MCF 10A (cell line): ENCODE measurements at regions not wholly inside any gene's neighbourhood (a gene's known extent, or its start where the extent isn't known, plus 50 kb on each side); places are given as distances from the start of the nearest gene placed in this dataset.

Source experiments
- BruUV-seq: library from RNA; stranded (reverse); fragments of 400-500 nt; replicated peaks from 2 replicates; lab custom pipeline; 2021; lab: Mats Ljungman, UMichigan
- CTCF ChIA-PET: fragments of 300-600 bp; sonication (Branson Sonifier 250); formaldehyde crosslinking; extraction: SDS; loops from one replicate; lab custom pipeline; 2021; ENCODE audit warnings: antibody characterized with exemption, inconsistent platforms; lab: Yijun Ruan, JAX
- POLR2A ChIA-PET: fragments of 300-600, 350-650 bp; sonication (Branson Sonifier 250); formaldehyde crosslinking; extraction: SDS; loops from one replicate; lab custom pipeline; 2020; ENCODE audit warnings: antibody characterized with exemption, inconsistent platforms; lab: Yijun Ruan, JAX
- DNase-seq: peaks from one replicate; pipeline ENCODE4 v3.0.0-alpha.2; 2018; ENCODE audit not compliant: unreplicated experiment
- H3K27ac Mint-ChIP-seq: one replicate; pipeline ENCODE4 v1.8.0; 2022; ENCODE audit warnings: mild to moderate bottlenecking, low read depth, mixed read lengths; ENCODE audit not compliant: unreplicated experiment
- H3K27me3 Mint-ChIP-seq: one replicate; pipeline ENCODE4 v1.8.0; 2022; ENCODE audit warnings: mixed read lengths; ENCODE audit not compliant: insufficient read depth, unreplicated experiment
- H3K36me3 Mint-ChIP-seq: one replicate; pipeline ENCODE4 v1.8.0; 2022; ENCODE audit warnings: mild to moderate bottlenecking, moderate library complexity, mixed read lengths; ENCODE audit not compliant: insufficient read depth, unreplicated experiment
- H3K4me1 Mint-ChIP-seq: one replicate; pipeline ENCODE4 v1.8.0; 2022; ENCODE audit warnings: mixed read lengths; ENCODE audit not compliant: insufficient read depth, unreplicated experiment
- H3K4me3 Mint-ChIP-seq: one replicate; pipeline ENCODE4 v1.8.0; 2022; ENCODE audit warnings: mild to moderate bottlenecking, moderate library complexity, mixed read lengths; ENCODE audit not compliant: unreplicated experiment
- H3K9me3 Mint-ChIP-seq: one replicate; pipeline ENCODE4 v1.8.0; 2022; ENCODE audit warnings: mixed read lengths; ENCODE audit not compliant: unreplicated experiment
- intact Hi-C: fragments of 100-400 bp; cut with micrococcal nuclease; formaldehyde crosslinking; loops from 2 replicates; pipeline ENCODE4 v1.14.1; 2022
- TF ChIP-seq, protein P1 (sequence below): fragments of 200-600 bp; IDR thresholded peaks from one replicate; pipeline ENCODE4 v1.8.0; 2022; ENCODE audit warnings: antibody characterized with exemption, mild to moderate bottlenecking; ENCODE audit not compliant: unreplicated experiment

DNA sequence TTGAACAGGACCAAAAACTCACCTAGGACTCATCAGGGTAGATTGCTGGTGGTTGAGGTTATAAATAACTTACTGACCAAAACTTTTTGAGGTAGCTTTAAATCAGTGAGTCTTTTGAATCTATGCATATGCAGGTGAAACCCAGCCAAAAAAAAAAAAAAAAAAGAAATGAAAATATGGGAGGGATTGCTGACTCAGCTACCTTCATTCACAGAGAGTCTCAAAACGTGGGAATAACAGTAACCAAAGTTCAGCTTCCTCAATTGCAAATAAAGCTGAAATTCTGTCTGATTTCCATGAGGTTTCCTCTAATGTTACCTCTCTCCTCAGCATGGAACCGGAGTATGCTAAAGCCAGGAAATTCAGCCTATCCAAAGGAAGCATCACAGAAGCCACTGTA, 95.2 kb upstream of the SEMA6D start:
- ChIA-PET CTCF (interaction anchor here (0.6 to 1.0 kb wide), 4 partner anchors 22 to 366 kb away, joined by 3 to 6 read pairs (median 4); no protein-coding TSS in a partner anchor), POLR2A (interaction anchor here (0.7 to 1.0 kb wide), 2 partner anchors 107 to 198 kb away, joined by 3 to 4 read pairs; no protein-coding TSS in a partner anchor)
- Mint-ChIP-seq H3K4me1 (peaks cover 14% of the 10 kb centered on the region), H3K9me3 (no peaks in the 10 kb centered on the region), H3K27me3 (no peaks in the 10 kb centered on the region), H3K4me3 (no peak overlapping the region), H3K36me3 (no peaks in the 10 kb centered on the region), H3K27ac (no peak overlapping the region)
- intact Hi-C loops = no loop called here
- TF ChIP-seq, protein P1, sequence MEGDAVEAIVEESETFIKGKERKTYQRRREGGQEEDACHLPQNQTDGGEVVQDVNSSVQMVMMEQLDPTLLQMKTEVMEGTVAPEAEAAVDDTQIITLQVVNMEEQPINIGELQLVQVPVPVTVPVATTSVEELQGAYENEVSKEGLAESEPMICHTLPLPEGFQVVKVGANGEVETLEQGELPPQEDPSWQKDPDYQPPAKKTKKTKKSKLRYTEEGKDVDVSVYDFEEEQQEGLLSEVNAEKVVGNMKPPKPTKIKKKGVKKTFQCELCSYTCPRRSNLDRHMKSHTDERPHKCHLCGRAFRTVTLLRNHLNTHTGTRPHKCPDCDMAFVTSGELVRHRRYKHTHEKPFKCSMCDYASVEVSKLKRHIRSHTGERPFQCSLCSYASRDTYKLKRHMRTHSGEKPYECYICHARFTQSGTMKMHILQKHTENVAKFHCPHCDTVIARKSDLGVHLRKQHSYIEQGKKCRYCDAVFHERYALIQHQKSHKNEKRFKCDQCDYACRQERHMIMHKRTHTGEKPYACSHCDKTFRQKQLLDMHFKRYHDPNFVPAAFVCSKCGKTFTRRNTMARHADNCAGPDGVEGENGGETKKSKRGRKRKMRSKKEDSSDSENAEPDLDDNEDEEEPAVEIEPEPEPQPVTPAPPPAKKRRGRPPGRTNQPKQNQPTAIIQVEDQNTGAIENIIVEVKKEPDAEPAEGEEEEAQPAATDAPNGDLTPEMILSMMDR = no peak
- DNase-seq = no peak
- BruUV-seq = no TSS peak

DNA sequence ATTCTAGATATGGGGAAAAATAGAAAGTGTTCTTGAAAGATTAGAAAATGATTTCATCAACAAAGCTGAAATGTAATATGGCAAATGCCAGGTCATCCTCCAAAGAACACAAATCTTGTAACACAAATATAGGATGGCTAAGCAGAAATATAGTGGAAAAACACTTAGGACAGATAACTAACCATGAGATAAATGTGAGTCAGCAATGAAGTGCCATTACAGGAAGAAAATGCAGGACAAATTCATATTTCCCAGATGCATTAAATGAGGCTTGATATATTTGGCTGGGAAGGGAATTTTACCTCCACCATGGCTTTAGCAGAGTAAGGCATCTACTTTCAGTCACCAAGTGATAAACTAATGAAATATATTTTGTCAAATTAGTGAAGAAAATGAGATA, 92.8 kb upstream of the SEMA6D start:
- no peak overlapping the region for H3K4me3 Mint-ChIP-seq
- TF ChIP-seq, protein P1 = no peak
- peaks cover 14% of the 10 kb centered on the region for H3K4me1 Mint-ChIP-seq
- POLR2A ChIA-PET = no interaction called here
- H3K9me3 Mint-ChIP-seq = no peaks in the 10 kb centered on the region
- H3K27ac Mint-ChIP-seq = no peak overlapping the region
- CTCF ChIA-PET = no interaction called here
- intact Hi-C loops = no loop called here
- no peak for DNase-seq
- no peaks in the 10 kb centered on the region for H3K27me3 Mint-ChIP-seq
- no TSS peak for BruUV-seq
- H3K36me3 Mint-ChIP-seq = no peaks in the 10 kb centered on the region

DNA sequence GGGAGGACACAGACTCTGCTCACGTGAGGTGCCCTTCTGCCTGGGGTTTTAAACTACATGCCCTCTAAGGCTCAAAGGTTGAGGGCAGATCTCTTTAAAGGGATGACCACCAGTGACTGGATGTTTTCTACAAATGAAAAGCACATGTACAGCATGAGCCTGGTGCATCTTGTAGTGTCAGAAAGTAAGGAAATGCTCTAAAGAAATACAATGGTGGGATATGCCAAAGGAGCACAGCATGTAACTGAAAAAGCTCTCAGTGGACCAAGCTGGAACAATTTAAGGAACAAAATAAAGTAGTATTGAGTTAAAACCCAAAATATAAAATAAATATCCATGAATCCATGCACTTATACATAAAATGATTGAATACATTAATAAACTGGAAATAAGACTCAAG, 78.3 kb upstream of the SEMA6D start:
- peaks cover under 1% of the 10 kb centered on the region for H3K9me3 Mint-ChIP-seq
- intact Hi-C loops = no loop called here
- H3K4me1 Mint-ChIP-seq = no peaks in the 10 kb centered on the region
- no peaks in the 10 kb centered on the region for H3K36me3 Mint-ChIP-seq
- DNase-seq = no peak
- H3K27ac Mint-ChIP-seq = no peak overlapping the region
- ChIA-PET CTCF (no interaction called here), POLR2A (no interaction called here)
- BruUV-seq = no TSS peak
- no peak overlapping the region for H3K4me3 Mint-ChIP-seq
- TF ChIP-seq, protein P1 = no peak
- H3K27me3 Mint-ChIP-seq = no peaks in the 10 kb centered on the region

DNA sequence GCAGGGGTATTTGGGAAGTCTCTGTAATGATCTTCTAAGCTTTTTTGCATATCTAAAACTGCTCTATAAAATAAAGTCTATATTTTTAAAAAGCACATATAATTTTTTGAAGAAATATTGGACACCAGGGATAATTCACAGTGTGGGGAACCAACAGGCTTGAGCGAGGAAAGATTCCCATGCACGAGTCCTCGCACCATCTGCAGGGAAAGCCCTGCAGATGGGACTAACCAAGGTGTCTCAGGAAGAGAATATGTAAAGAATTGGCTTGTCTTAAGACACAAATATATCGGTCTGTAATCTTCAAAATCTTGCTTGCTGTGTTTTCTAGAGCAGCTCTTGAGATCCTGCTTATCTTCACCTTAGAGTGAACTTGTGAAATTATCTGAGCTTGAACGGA, 77.2 kb upstream of the SEMA6D start:
- ChIA-PET POLR2A (no interaction called here), CTCF (interaction anchor here (0.6 kb wide), 1 partner anchor 250 kb away, joined by 3 read pairs; no protein-coding TSS in a partner anchor)
- Mint-ChIP-seq H3K36me3 (no peaks in the 10 kb centered on the region), H3K27me3 (no peaks in the 10 kb centered on the region), H3K4me1 (no peaks in the 10 kb centered on the region), H3K27ac (no peak overlapping the region), H3K9me3 (no peaks in the 10 kb centered on the region), H3K4me3 (no peak overlapping the region)
- BruUV-seq = no TSS peak
- TF ChIP-seq, protein P1 = no peak
- intact Hi-C loops = no loop called here
- no peak for DNase-seq
